Activated naive CD8-positive, alpha-beta T cell treated with anti-CD3 and anti-CD28 coated beads, Interleukin-2, amount 50 U/mL, for 24 hours (primary cell): ENCODE measurements at regions not wholly inside any gene's neighbourhood (a gene's known extent, or its start where the extent isn't known, plus 50 kb on each side); places are given as distances from the start of the nearest gene placed in this dataset.

Source experiments
- ATAC-seq: fragments of 150-1000 bp; cut with Tn5 transposase; one replicate; pipeline ENCODE4 v1.10.0; 2021
- DNase-seq: peaks from one replicate; pipeline ENCODE4 v3.0.0; 2021
- H3K27ac Mint-ChIP-seq: one replicate; pipeline ENCODE4 v1.8.0; 2021; ENCODE audit warnings: mild to moderate bottlenecking, mixed read lengths
- H3K27me3 Mint-ChIP-seq: one replicate; pipeline ENCODE4 v1.8.0; 2021; ENCODE audit warnings: mixed read lengths
- H3K36me3 Mint-ChIP-seq: one replicate; pipeline ENCODE4 v1.8.0; 2021; ENCODE audit warnings: low read depth, mixed read lengths
- H3K4me1 Mint-ChIP-seq: one replicate; pipeline ENCODE4 v1.8.0; 2021; ENCODE audit warnings: mixed read lengths
- H3K4me3 Mint-ChIP-seq: one replicate; pipeline ENCODE4 v1.8.0; 2021; ENCODE audit warnings: mild to moderate bottlenecking, moderate library complexity, mixed read lengths
- H3K9me3 Mint-ChIP-seq: one replicate; pipeline ENCODE4 v1.8.0; 2021; ENCODE audit warnings: mixed read lengths

GRCh38 chr6:170208651-170209353 lies 82.1 kb downstream of the DLL1 start:
- H3K27ac Mint-ChIP-seq: no peak overlapping the region
- H3K27me3 Mint-ChIP-seq: peaks cover 2% of the 10 kb centered on the region
- no peak overlapping the region for H3K4me3 Mint-ChIP-seq
- ATAC-seq (no peak), DNase-seq (no peak)
- H3K9me3 Mint-ChIP-seq: peaks cover 8% of the 10 kb centered on the region
- no peaks in the 10 kb centered on the region for H3K4me1 Mint-ChIP-seq
- H3K36me3 Mint-ChIP-seq: peaks cover 2% of the 10 kb centered on the region

- peaks cover 2% of the 10 kb centered on the region for H3K27me3 Mint-ChIP-seq
- H3K36me3 Mint-ChIP-seq: peaks cover 2% of the 10 kb centered on the region
- no peak overlapping the region for H3K27ac Mint-ChIP-seq
- no peaks in the 10 kb centered on the region for H3K4me1 Mint-ChIP-seq
- no peak for DNase-seq
- H3K4me3 Mint-ChIP-seq: no peak overlapping the region
- peaks cover 12% of the 10 kb centered on the region for H3K9me3 Mint-ChIP-seq
- ATAC-seq: no peak
Measured at GRCh38 chr6:170208182-170208601, 82.7 kb downstream of the DLL1 start.

GRCh38 chr6:170207586-170208181 lies 83.2 kb downstream of the DLL1 start:
- H3K27ac Mint-ChIP-seq: no peak overlapping the region
- H3K9me3 Mint-ChIP-seq: peaks cover 15% of the 10 kb centered on the region
- DNase-seq (no peak), ATAC-seq (no peak)
- H3K27me3 Mint-ChIP-seq: peaks cover 2% of the 10 kb centered on the region
- peaks cover 2% of the 10 kb centered on the region for H3K36me3 Mint-ChIP-seq
- H3K4me1 Mint-ChIP-seq: no peaks in the 10 kb centered on the region
- H3K4me3 Mint-ChIP-seq: no peak overlapping the region

GRCh38 chr6:170206851-170207431 lies 83.9 kb downstream of the DLL1 start:
- Mint-ChIP-seq H3K4me1 (no peaks in the 10 kb centered on the region), H3K9me3 (peaks cover 15% of the 10 kb centered on the region), H3K4me3 (no peak overlapping the region), H3K36me3 (peaks cover 2% of the 10 kb centered on the region), H3K27ac (no peak overlapping the region), H3K27me3 (peaks cover 2% of the 10 kb centered on the region)
- no peak for DNase-seq
- ATAC-seq: no peak

- H3K9me3 Mint-ChIP-seq: peaks cover 15% of the 10 kb centered on the region
- ATAC-seq (no peak), DNase-seq (no peak)
- H3K4me3 Mint-ChIP-seq: no peak overlapping the region
- peaks cover 2% of the 10 kb centered on the region for H3K36me3 Mint-ChIP-seq
- no peaks in the 10 kb centered on the region for H3K4me1 Mint-ChIP-seq
- H3K27me3 Mint-ChIP-seq: peaks cover 2% of the 10 kb centered on the region
- H3K27ac Mint-ChIP-seq: no peak overlapping the region
Measured at GRCh38 chr6:170206317-170206621, 84.6 kb downstream of the DLL1 start.

- H3K27me3 Mint-ChIP-seq: peaks cover 2% of the 10 kb centered on the region
- DNase-seq (no peak), ATAC-seq (no peak)
- no peak overlapping the region for H3K27ac Mint-ChIP-seq
- H3K4me3 Mint-ChIP-seq: no peak overlapping the region
- H3K4me1 Mint-ChIP-seq: no peaks in the 10 kb centered on the region
- H3K36me3 Mint-ChIP-seq: peaks cover 2% of the 10 kb centered on the region
- H3K9me3 Mint-ChIP-seq: peaks cover 15% of the 10 kb centered on the region
Measured at GRCh38 chr6:170205534-170206316, 85.2 kb downstream of the DLL1 start.

- Mint-ChIP-seq H3K4me3 (no peak overlapping the region), H3K27ac (no peak overlapping the region), H3K9me3 (peaks cover 15% of the 10 kb centered on the region), H3K27me3 (no peaks in the 10 kb centered on the region), H3K36me3 (peaks cover 2% of the 10 kb centered on the region), H3K4me1 (no peaks in the 10 kb centered on the region)
- DNase-seq (no peak), ATAC-seq (no peak)
Measured at GRCh38 chr6:170205126-170205525, 85.8 kb downstream of the DLL1 start.

GRCh38 chr6:170203212-170203611 lies 87.7 kb downstream of the DLL1 start:
- H3K4me1 Mint-ChIP-seq: peaks cover 5% of the 10 kb centered on the region
- no peak overlapping the region for H3K27ac Mint-ChIP-seq
- H3K36me3 Mint-ChIP-seq: peaks cover 2% of the 10 kb centered on the region
- no peak for ATAC-seq
- H3K27me3 Mint-ChIP-seq: no peaks in the 10 kb centered on the region
- H3K9me3 Mint-ChIP-seq: peaks cover 15% of the 10 kb centered on the region
- H3K4me3 Mint-ChIP-seq: no peak overlapping the region
- no peak for DNase-seq

GRCh38 chr6:170202416-170203135 lies 88.3 kb downstream of the DLL1 start:
- ATAC-seq (no peak), DNase-seq (no peak)
- Mint-ChIP-seq H3K4me1 (peaks cover 9% of the 10 kb centered on the region), H3K27me3 (no peaks in the 10 kb centered on the region), H3K4me3 (no peak overlapping the region), H3K9me3 (peaks cover 15% of the 10 kb centered on the region), H3K27ac (no peak overlapping the region), H3K36me3 (peaks cover 2% of the 10 kb centered on the region)

GRCh38 chr6:170201361-170201760 lies 89.5 kb downstream of the DLL1 start:
- DNase-seq (no peak), ATAC-seq (no peak)
- Mint-ChIP-seq H3K36me3 (peaks cover 6% of the 10 kb centered on the region), H3K9me3 (peaks cover 15% of the 10 kb centered on the region), H3K4me1 (peaks cover 9% of the 10 kb centered on the region), H3K4me3 (no peak overlapping the region), H3K27me3 (no peaks in the 10 kb centered on the region), H3K27ac (no peak overlapping the region)

GRCh38 chr6:170200458-170200891 lies 90.4 kb downstream of the DLL1 start:
- Mint-ChIP-seq H3K27ac (no peak overlapping the region), H3K36me3 (peaks cover 7% of the 10 kb centered on the region), H3K4me3 (no peak overlapping the region), H3K9me3 (peaks cover 22% of the 10 kb centered on the region), H3K27me3 (no peaks in the 10 kb centered on the region), H3K4me1 (peaks cover 9% of the 10 kb centered on the region)
- ATAC-seq: no peak
- no peak for DNase-seq

GRCh38 chr6:170199716-170200115 lies 91.2 kb downstream of the DLL1 start:
- H3K27me3 Mint-ChIP-seq: no peaks in the 10 kb centered on the region
- no peak overlapping the region for H3K4me3 Mint-ChIP-seq
- H3K36me3 Mint-ChIP-seq: peaks cover 9% of the 10 kb centered on the region
- no peak overlapping the region for H3K27ac Mint-ChIP-seq
- peaks cover 9% of the 10 kb centered on the region for H3K4me1 Mint-ChIP-seq
- H3K9me3 Mint-ChIP-seq: peaks cover 29% of the 10 kb centered on the region
- ATAC-seq (no peak), DNase-seq (no peak)

GRCh38 chr6:170198298-170198697 lies 92.6 kb downstream of the DLL1 start:
- Mint-ChIP-seq H3K27ac (no peak overlapping the region), H3K4me1 (peaks cover 9% of the 10 kb centered on the region), H3K4me3 (no peak overlapping the region), H3K36me3 (peaks cover 6% of the 10 kb centered on the region), H3K27me3 (no peaks in the 10 kb centered on the region), H3K9me3 (peaks cover 24% of the 10 kb centered on the region)
- no peak for DNase-seq
- no peak for ATAC-seq

- H3K9me3 Mint-ChIP-seq: peaks cover 20% of the 10 kb centered on the region
- no peaks in the 10 kb centered on the region for H3K27me3 Mint-ChIP-seq
- no peak for DNase-seq
- H3K4me3 Mint-ChIP-seq: no peak overlapping the region
- no peak for ATAC-seq
- H3K4me1 Mint-ChIP-seq: peaks cover 5% of the 10 kb centered on the region
- H3K27ac Mint-ChIP-seq: no peak overlapping the region
- H3K36me3 Mint-ChIP-seq: peaks cover 6% of the 10 kb centered on the region
Measured at GRCh38 chr6:170193326-170193821, 97.5 kb downstream of the DLL1 start.
